Naive thymus-derived CD8-positive, alpha-beta T cell (primary cell): ENCODE measurements at regions not wholly inside any gene's neighbourhood (a gene's known extent, or its start where the extent isn't known, plus 50 kb on each side); places are given as distances from the start of the nearest gene placed in this dataset.
A peak's percentile ranks its signal among the peaks of the same experiment; 100 is the strongest.

Source experiments
- ATAC-seq, 2 donors: fragments of 150-1000 bp; cut with Tn5 transposase in 1 of 2; sonication (Bioruptor Pico), chemical (Tn5 transposase) in 1 of 2; 1 replicate in 1 of 2; 2 replicates in 1 of 2; pipeline ENCODE4 v1.10.0; 2021; ENCODE audit warnings: mild to moderate bottlenecking in 2 of 2, moderate library complexity in 2 of 2
- POLR2A ChIA-PET: fragments of 350-600 bp; sonication (Branson Sonifier 250); formaldehyde crosslinking; loops from one replicate; lab custom pipeline; 2021; ENCODE audit warnings: antibody characterized with exemption; lab: Charles Lee
- DNase-seq, 10 donors: peaks; one replicate each; pipeline versions ENCODE4 v3.0.0 to v3.0.0-alpha.2; 2020 to 2022
- H3K27ac Mint-ChIP-seq, 10 donors: one replicate each; pipeline ENCODE4 v1.8.0; 2020 to 2022; ENCODE audit warnings: mild to moderate bottlenecking in 10 of 10, mixed read lengths in 10 of 10, moderate library complexity in 4 of 10, inconsistent platforms in 1 of 10
- H3K27me3 Mint-ChIP-seq, 5 donors: one replicate each; pipeline ENCODE4 v1.8.0; 2021 to 2022; ENCODE audit warnings: mixed read lengths in 5 of 5
- H3K36me3 Mint-ChIP-seq, 3 donors: one replicate each; pipeline ENCODE4 v1.8.0; 2020 to 2022; ENCODE audit warnings: mixed read lengths in 3 of 3, mild to moderate bottlenecking in 2 of 3, inconsistent platforms in 1 of 3
- H3K4me1 Mint-ChIP-seq, 4 donors: one replicate each; pipeline ENCODE4 v1.8.0; 2021 to 2022; ENCODE audit warnings: mixed read lengths in 4 of 4
- H3K4me3 Mint-ChIP-seq, 10 donors: one replicate each; pipeline ENCODE4 v1.8.0; 2020 to 2022; ENCODE audit warnings: mild to moderate bottlenecking in 10 of 10, mixed read lengths in 10 of 10, moderate library complexity in 6 of 10, inconsistent platforms in 1 of 10
- H3K9me3 Mint-ChIP-seq, 9 donors: one replicate each; pipeline ENCODE4 v1.8.0; 2020 to 2022; ENCODE audit warnings: mixed read lengths in 9 of 9, mild to moderate bottlenecking in 3 of 9, inconsistent platforms in 1 of 9, moderate library complexity in 1 of 9

GRCh38 chr15:29418931-29419330 lies 149.3 kb upstream of the NSMCE3 start:
- POLR2A ChIA-PET: no interaction called here
- DNase-seq: no peak
- H3K27me3 Mint-ChIP-seq: peaks cover 2 to 35% (median 17%) of the 10 kb centered on the region in 5 donors
- H3K36me3 Mint-ChIP-seq: no peaks in the 10 kb centered on the region
- H3K9me3 Mint-ChIP-seq: peaks cover 0 to 8% (median 3%) of the 10 kb centered on the region in 9 donors
- no peaks in the 10 kb centered on the region for H3K4me1 Mint-ChIP-seq
- no peak for ATAC-seq
- no peak overlapping the region for H3K4me3 Mint-ChIP-seq
- no peak overlapping the region for H3K27ac Mint-ChIP-seq

GRCh38 chr15:29418178-29418577 lies 148.6 kb upstream of the NSMCE3 start:
- Mint-ChIP-seq H3K27ac (no peak overlapping the region), H3K9me3 (peaks cover 0 to 11% (median 3%) of the 10 kb centered on the region in 9 donors), H3K36me3 (no peaks in the 10 kb centered on the region), H3K4me3 (no peak overlapping the region), H3K27me3 (peaks cover 4 to 42% (median 17%) of the 10 kb centered on the region in 5 donors), H3K4me1 (no peaks in the 10 kb centered on the region)
- POLR2A ChIA-PET: no interaction called here
- DNase-seq (no peak), ATAC-seq (no peak)

DNA sequence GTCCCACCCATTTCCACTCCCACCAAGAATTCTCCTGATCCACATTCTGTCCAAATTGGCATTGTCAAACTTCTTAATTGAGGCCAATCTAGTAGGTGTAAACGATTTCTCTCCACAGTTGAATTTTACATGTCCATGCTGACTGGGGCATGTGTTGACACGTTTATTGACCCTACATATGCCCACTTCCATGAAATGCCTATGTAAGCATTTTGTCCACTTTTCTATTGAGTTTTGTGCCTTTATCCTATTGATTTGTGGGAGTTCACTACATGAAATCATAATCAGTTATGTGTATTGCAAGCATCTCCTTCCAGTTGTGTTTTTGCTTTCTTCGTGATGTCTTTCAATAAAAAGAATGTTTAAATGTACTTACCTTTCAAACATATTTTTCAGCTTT lies 141.7 kb upstream of the NSMCE3 start:
- Mint-ChIP-seq H3K27ac (no peak overlapping the region), H3K27me3 (peaks cover 0 to 57% (median 16%) of the 10 kb centered on the region in 5 donors), H3K4me1 (no peaks in the 10 kb centered on the region), H3K9me3 (peaks cover 0 to 3% (median 0%) of the 10 kb centered on the region in 9 donors), H3K4me3 (no peak overlapping the region), H3K36me3 (no peaks in the 10 kb centered on the region)
- POLR2A ChIA-PET: no interaction called here
- DNase-seq (no peak), ATAC-seq (no peak)

DNA sequence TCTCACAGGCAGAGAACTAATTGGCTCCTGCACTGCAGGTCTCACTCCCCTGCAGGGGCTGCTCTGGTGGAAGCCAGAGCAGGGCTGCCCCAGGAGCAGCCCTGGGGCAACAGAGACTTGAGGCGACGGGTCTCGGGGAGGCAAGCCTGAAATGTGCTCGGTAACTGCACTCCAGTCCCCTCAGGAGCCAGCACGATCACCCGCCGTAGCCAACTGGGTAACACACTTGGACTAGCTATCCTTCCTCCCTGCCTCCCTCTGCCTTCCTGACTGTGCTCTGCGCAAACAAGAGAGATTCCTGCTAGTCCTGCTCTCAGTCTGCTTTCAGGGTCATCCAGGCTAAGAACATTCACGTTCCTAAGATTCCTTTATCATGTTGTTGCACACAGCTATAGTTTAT lies 140.7 kb upstream of the NSMCE3 start:
- Mint-ChIP-seq H3K27me3 (peaks cover 0 to 57% (median 12%) of the 10 kb centered on the region in 5 donors), H3K36me3 (no peaks in the 10 kb centered on the region), H3K4me3 (no peak overlapping the region), H3K4me1 (no peaks in the 10 kb centered on the region), H3K27ac (no peak overlapping the region), H3K9me3 (peaks cover 0 to 3% (median 0%) of the 10 kb centered on the region in 9 donors)
- POLR2A ChIA-PET: no interaction called here
- ATAC-seq (no peak), DNase-seq (no peak)

DNA sequence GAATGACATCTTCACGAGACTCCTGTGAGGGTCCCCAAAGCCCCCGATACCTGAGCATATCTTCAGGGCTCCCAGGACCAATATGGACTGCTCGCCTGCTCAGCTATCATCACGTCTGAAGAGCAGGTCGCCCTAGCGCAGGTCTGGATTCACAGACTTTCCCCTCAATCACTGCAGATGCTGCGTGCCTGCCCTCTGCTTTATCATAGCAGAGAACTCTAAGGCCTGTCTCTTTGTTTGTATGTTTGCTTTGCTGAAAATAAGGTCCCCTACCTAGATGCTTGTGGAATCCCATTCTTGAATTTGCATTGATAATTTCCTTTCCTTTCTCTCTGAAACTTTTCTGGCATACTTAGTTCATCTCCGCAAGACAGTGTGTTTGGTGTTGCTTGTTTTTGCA lies 140.3 kb upstream of the NSMCE3 start:
- Mint-ChIP-seq H3K4me1 (no peaks in the 10 kb centered on the region), H3K27me3 (peaks cover 0 to 61% (median 15%) of the 10 kb centered on the region in 5 donors), H3K4me3 (no peak overlapping the region), H3K36me3 (no peaks in the 10 kb centered on the region), H3K27ac (no peak overlapping the region), H3K9me3 (peaks cover 0 to 3% (median 0%) of the 10 kb centered on the region in 9 donors)
- ATAC-seq: no peak
- POLR2A ChIA-PET: no interaction called here
- no peak for DNase-seq

DNA sequence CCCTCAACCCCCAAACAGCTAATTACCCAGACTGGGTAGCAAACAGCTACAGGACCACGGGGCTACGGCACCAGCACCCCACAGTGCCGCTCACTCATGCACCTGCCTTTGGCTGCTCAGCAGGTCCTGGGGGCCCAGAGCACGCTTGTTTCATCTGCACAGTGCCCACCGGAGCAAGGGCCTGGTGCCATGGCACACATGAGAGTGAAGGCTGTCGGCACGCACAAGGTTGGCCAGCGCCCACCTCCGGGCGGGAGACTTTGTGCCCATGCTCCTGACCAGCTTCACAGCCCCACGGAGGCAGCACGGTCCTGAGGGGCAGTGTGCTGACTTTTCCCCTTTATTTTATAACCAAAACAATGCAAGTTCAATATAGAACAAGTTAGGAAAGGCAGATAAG lies 135.9 kb upstream of the NSMCE3 start:
- POLR2A ChIA-PET: no interaction called here
- H3K4me1 Mint-ChIP-seq: no peaks in the 10 kb centered on the region
- H3K9me3 Mint-ChIP-seq: no peaks in the 10 kb centered on the region
- H3K27me3 Mint-ChIP-seq: peaks cover 3 to 56% (median 20%) of the 10 kb centered on the region in 5 donors
- DNase-seq (no peak), ATAC-seq (no peak)
- no peaks in the 10 kb centered on the region for H3K36me3 Mint-ChIP-seq
- H3K4me3 Mint-ChIP-seq: no peak overlapping the region
- no peak overlapping the region for H3K27ac Mint-ChIP-seq

DNA sequence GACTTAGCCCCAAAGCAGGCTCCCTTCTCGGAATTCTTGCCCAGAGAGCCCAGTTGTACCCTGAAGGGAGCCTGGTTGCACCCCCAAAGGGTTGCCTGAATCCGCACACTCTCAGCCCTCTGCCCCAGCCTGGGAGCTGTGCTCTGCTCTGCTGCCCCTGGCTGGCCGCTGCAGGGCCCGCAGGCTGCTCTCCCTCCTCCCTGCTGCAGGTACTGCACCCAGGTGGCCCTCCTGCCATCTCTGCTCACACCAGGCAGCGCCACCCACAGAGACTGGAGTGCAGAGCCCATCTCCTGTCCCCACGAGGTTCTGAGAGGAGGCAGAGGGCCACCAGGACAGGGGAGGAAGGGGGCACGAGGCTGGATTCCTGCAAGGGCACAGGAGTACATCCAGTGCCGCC lies 134.2 kb upstream of the NSMCE3 start:
- Mint-ChIP-seq H3K36me3 (no peaks in the 10 kb centered on the region), H3K9me3 (no peaks in the 10 kb centered on the region), H3K4me3 (no peak overlapping the region), H3K4me1 (no peaks in the 10 kb centered on the region), H3K27me3 (peaks cover 3 to 52% (median 16%) of the 10 kb centered on the region in 5 donors), H3K27ac (no peak overlapping the region)
- DNase-seq: no peak
- POLR2A ChIA-PET: no interaction called here
- no peak for ATAC-seq

DNA sequence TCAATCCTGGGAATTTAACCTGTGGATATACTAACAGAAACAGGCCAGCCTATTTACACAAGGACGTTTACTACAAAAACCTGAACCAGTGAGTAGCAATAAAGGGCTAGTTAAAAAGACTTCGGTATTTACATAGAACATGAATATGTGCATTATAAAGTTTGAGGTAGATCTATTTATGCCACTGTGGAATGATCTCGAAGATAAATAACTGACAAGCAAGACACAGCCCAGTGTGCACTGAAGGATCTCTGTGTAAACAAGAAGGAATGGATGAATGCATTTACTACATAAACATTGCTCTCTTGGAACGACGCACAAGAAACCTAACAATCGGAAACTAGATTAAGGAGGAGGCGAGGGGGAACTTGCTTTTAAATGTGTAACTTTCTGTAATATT lies 132.0 kb upstream of the NSMCE3 start:
- no peak overlapping the region for H3K4me3 Mint-ChIP-seq
- H3K9me3 Mint-ChIP-seq: no peaks in the 10 kb centered on the region
- no peaks in the 10 kb centered on the region for H3K4me1 Mint-ChIP-seq
- ATAC-seq (no peak), DNase-seq (no peak)
- H3K36me3 Mint-ChIP-seq: no peaks in the 10 kb centered on the region
- POLR2A ChIA-PET: no interaction called here
- H3K27me3 Mint-ChIP-seq: peaks cover 8 to 53% (median 17%) of the 10 kb centered on the region in 5 donors
- no peak overlapping the region for H3K27ac Mint-ChIP-seq

GRCh38 chr15:29400701-29401100 lies 131.1 kb upstream of the NSMCE3 start:
- Mint-ChIP-seq H3K36me3 (no peaks in the 10 kb centered on the region), H3K9me3 (no peaks in the 10 kb centered on the region), H3K27ac (no peak overlapping the region), H3K27me3 (peaks cover 13 to 59% (median 17%) of the 10 kb centered on the region in 5 donors), H3K4me3 (no peak overlapping the region), H3K4me1 (no peaks in the 10 kb centered on the region)
- POLR2A ChIA-PET: no interaction called here
- no peak for DNase-seq
- ATAC-seq: no peak

DNA sequence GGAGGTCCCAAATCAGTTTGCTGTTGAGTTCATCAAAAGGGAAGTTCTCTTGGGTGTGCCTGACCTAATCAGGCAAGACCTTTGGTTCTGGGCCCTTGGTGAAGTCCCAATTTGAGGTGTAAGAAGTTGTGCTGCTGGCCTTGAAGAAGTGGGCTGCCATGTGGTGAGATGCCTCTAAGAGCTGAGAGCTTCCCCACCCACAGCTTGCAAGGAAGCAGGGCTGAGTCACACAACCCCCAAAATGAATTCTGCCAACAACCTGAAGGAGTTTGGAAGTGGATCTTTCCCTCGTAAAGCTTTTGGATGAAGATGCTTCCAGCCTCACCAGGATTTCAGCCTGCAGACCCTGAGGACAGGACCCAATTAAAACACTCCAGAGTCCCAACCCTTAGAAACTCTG lies 129.3 kb upstream of the NSMCE3 start:
- Mint-ChIP-seq H3K4me1 (no peaks in the 10 kb centered on the region), H3K36me3 (no peaks in the 10 kb centered on the region), H3K9me3 (no peaks in the 10 kb centered on the region), H3K4me3 (no peak overlapping the region), H3K27ac (no peak overlapping the region), H3K27me3 (peaks cover 9 to 45% (median 14%) of the 10 kb centered on the region in 5 donors)
- no peak for DNase-seq
- POLR2A ChIA-PET: no interaction called here
- ATAC-seq: no peak

GRCh38 chr15:29396176-29396811 lies 126.7 kb upstream of the NSMCE3 start:
- no peaks in the 10 kb centered on the region for H3K4me1 Mint-ChIP-seq
- peaks cover 0 to 7% (median 0%) of the 10 kb centered on the region in 3 donors for H3K36me3 Mint-ChIP-seq
- H3K27ac Mint-ChIP-seq: peak overlapping the region in 1 of 10 donors; percentile 4
- POLR2A ChIA-PET: no interaction called here
- no peak for DNase-seq
- ATAC-seq: no peak
- H3K27me3 Mint-ChIP-seq: peaks cover 4 to 30% (median 14%) of the 10 kb centered on the region in 5 donors
- no peak overlapping the region for H3K4me3 Mint-ChIP-seq
- H3K9me3 Mint-ChIP-seq: peaks cover 0 to 10% (median 3%) of the 10 kb centered on the region in 9 donors

GRCh38 chr15:29393443-29393842 lies 123.8 kb upstream of the NSMCE3 start:
- peaks cover 0 to 10% (median 3%) of the 10 kb centered on the region in 9 donors for H3K9me3 Mint-ChIP-seq
- peaks cover 0 to 7% (median 0%) of the 10 kb centered on the region in 3 donors for H3K36me3 Mint-ChIP-seq
- no peak overlapping the region for H3K27ac Mint-ChIP-seq
- peaks cover 0 to 13% (median 10%) of the 10 kb centered on the region in 5 donors for H3K27me3 Mint-ChIP-seq
- no peak overlapping the region for H3K4me3 Mint-ChIP-seq
- no peaks in the 10 kb centered on the region for H3K4me1 Mint-ChIP-seq
- no peak for DNase-seq
- POLR2A ChIA-PET: no interaction called here
- ATAC-seq: no peak

- Mint-ChIP-seq H3K4me3 (no peak overlapping the region), H3K27ac (no peak overlapping the region), H3K27me3 (peaks cover 0 to 11% (median 6%) of the 10 kb centered on the region in 5 donors), H3K9me3 (peaks cover 0 to 12% (median 3%) of the 10 kb centered on the region in 9 donors), H3K4me1 (no peaks in the 10 kb centered on the region), H3K36me3 (peaks cover 0 to 7% (median 0%) of the 10 kb centered on the region in 3 donors)
- POLR2A ChIA-PET: no interaction called here
- DNase-seq (no peak), ATAC-seq (no peak)
Measured at GRCh38 chr15:29392358-29392757, 122.7 kb upstream of the NSMCE3 start.

GRCh38 chr15:29390051-29390450 lies 120.4 kb upstream of the NSMCE3 start:
- POLR2A ChIA-PET: no interaction called here
- Mint-ChIP-seq H3K27ac (no peak overlapping the region), H3K4me1 (no peaks in the 10 kb centered on the region), H3K36me3 (peaks cover 0 to 7% (median 0%) of the 10 kb centered on the region in 3 donors), H3K4me3 (no peak overlapping the region), H3K9me3 (peaks cover 0 to 12% (median 4%) of the 10 kb centered on the region in 9 donors), H3K27me3 (peaks cover 0 to 18% (median 2%) of the 10 kb centered on the region in 5 donors)
- DNase-seq: no peak
- no peak for ATAC-seq
